ENCODE measurements at regions not wholly inside any gene's neighbourhood (a gene's known extent, or its start where the extent isn't known, plus 50 kb on each side); places are given as distances from the start of the nearest gene placed in this dataset.
A peak's percentile ranks its signal among the peaks of the same experiment; 100 is the strongest.
"Not testable (repeated sequence)": the region's sequence is repeated elsewhere in the genome, so short reads cannot be mapped to it uniquely, and the experiment has no call there.

DNA sequence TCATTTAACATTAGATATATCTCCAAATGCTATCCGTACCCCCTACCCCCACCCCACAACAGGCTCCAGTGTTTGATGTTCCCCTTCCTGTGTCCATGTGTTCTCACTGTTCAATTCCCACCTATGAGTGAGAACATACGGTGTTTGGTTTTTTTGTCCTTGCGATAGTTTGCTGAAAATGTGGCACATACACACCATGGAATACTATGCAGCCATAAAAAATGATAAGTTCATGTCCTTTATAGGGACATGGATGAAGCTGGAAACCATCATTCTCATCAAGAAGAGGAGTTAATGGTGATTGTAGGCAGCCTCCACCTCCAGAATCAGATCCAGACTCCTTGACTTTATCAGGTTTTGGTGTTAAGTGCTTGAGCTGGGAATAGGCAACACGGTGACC lies 261.1 kb downstream of the RCHY1 start:
- H3K27me3 ChIP-seq (ENCODE audit: control insufficient read depth in 2 of 2, insufficient read depth in 2 of 2, low read length in 2 of 2); DNase-seq (ENCODE audit: extremely low read depth in 1 of 4, low spot score in 3 of 4); FAIRE-seq; H3K4me1 ChIP-seq (replicated peaks in 1 of 2; ENCODE audit: control insufficient read depth in 2 of 2, insufficient read depth in 2 of 2, low read length in 2 of 2); intact Hi-C loops (cut with micrococcal nuclease); ATAC-seq; CTCF ChIA-PET (ENCODE audit: low intra/inter-chr PET ratio); H3K9me1 ChIP-seq (ENCODE audit: control insufficient read depth, insufficient read depth, low read length); H3K4me3 ChIP-seq; BruUV-seq (replicated peaks); H3K4me2 ChIP-seq (ENCODE audit: insufficient read depth, low read length); in situ Hi-C loops (cut with MboI); H4K20me1 ChIP-seq (replicated peaks; ENCODE audit: control insufficient read depth, insufficient read depth, low read length); H3K9me3 ChIP-seq (replicated peaks; ENCODE audit: control insufficient read depth, insufficient read depth, low read depth, low read length); H2AFZ ChIP-seq (ENCODE audit: low read depth, low read length); H3K9ac ChIP-seq (ENCODE audit: insufficient read depth in 1 of 2, low read depth in 2 of 2, low read length in 2 of 2); H3K36me3 ChIP-seq (ENCODE audit: control insufficient read depth, insufficient read depth, low read length); H3K79me2 ChIP-seq (ENCODE audit: control insufficient read depth, insufficient read depth, low read length); H3K27ac ChIP-seq (ENCODE audit: extremely low read depth, low read depth, low read length): not testable (repeated sequence)
- POLR2A ChIA-PET: interaction anchor here (0.5 kb wide), 1 partner anchor 127 kb away, joined by 3 read pairs; no protein-coding TSS in a partner anchor
- WGBS (ENCODE audit: insufficient coverage, low coverage, missing lambda C conversion rate): 6% methylated on average over 3 of the region's 4 CpGs
- TF ChIP-seq ZNF146 (CRISPR knock-in tag; IDR thresholded peaks at IDR 0.05; ENCODE audit: unreplicated experiment) (peak; percentile 65), RBM25 (IDR thresholded peaks at IDR 0.05; ENCODE audit: low read depth, low read length, severe bottlenecking) (peak; percentile 30)

DNA sequence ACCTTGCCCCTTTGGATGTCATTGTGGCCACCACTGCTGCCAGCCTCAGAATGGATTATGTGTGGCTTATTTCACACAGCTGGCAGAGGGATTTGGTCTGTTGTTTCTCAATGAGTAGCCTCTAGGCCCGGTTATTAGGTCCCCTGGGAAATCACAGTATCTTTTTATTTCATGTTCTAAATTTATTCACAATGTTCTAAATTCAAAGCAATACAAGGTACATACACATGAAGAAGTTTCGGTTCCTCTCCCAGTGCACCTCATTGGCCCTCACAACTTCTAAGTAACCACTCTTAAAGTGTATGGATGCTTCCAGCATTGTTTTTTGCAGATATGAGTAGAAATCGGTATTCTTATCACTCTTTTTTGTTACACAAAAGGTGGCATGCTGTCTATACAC lies 262.7 kb downstream of the RCHY1 start:
- H3K4me2 ChIP-seq (ENCODE audit: insufficient read depth, low read length): no peak overlapping the region
- H3K36me3 ChIP-seq (ENCODE audit: control insufficient read depth, insufficient read depth, low read length): no peaks in the 10 kb centered on the region
- no peaks in the 10 kb centered on the region for H3K9me1 ChIP-seq (ENCODE audit: control insufficient read depth, insufficient read depth, low read length)
- H3K79me2 ChIP-seq (ENCODE audit: control insufficient read depth, insufficient read depth, low read length): no peaks in the 10 kb centered on the region
- no peaks in the 10 kb centered on the region; the same call in 1 of the 2 replicates for H4K20me1 ChIP-seq (replicated peaks; ENCODE audit: control insufficient read depth, insufficient read depth, low read length)
- 0% methylated on average over 3 of the region's 3 CpGs for WGBS (ENCODE audit: insufficient coverage, low coverage, missing lambda C conversion rate)
- no peak for TF ChIP-seq DACH1 (IDR thresholded peaks at IDR 0.05; ENCODE audit: partially characterized antibody)
- no peak for TF ChIP-seq GABPA (tag; conservative IDR thresholded peaks at IDR 0.05; ENCODE audit: low read depth)
- TF ChIP-seq KAT8 (IDR thresholded peaks at IDR 0.05; ENCODE audit: low read depth): no peak
- no peak for TF ChIP-seq TEAD1 (CRISPR knock-in tag; IDR thresholded peaks at IDR 0.05)
- no peak for TF ChIP-seq NFE2L1 (tag; IDR thresholded peaks at IDR 0.05; ENCODE audit: borderline replicate concordance, low read depth)
- in situ Hi-C loops (cut with MboI) (no loop called here), intact Hi-C loops (cut with micrococcal nuclease) (no loop called here)
- ChIA-PET CTCF (ENCODE audit: low intra/inter-chr PET ratio) (no interaction called here), POLR2A (no interaction called here)
- H3K4me3 ChIP-seq: no peak overlapping the region
- FAIRE-seq (no peak), ATAC-seq (no peak), DNase-seq (ENCODE audit: extremely low read depth in 1 of 4, low spot score in 3 of 4) (no peak)
- H3K9ac ChIP-seq (ENCODE audit: insufficient read depth in 1 of 2, low read depth in 2 of 2, low read length in 2 of 2): no peak overlapping the region
- H3K27ac ChIP-seq (ENCODE audit: extremely low read depth, low read depth, low read length): no peak overlapping the region
- BruUV-seq (replicated peaks): no TSS peak
- H3K4me1 ChIP-seq (replicated peaks in 1 of 2; ENCODE audit: control insufficient read depth in 2 of 2, insufficient read depth in 2 of 2, low read length in 2 of 2): no peaks in the 10 kb centered on the region
- H3K9me3 ChIP-seq (replicated peaks; ENCODE audit: control insufficient read depth, insufficient read depth, low read depth, low read length): no peaks in the 10 kb centered on the region
- H3K27me3 ChIP-seq (ENCODE audit: control insufficient read depth in 2 of 2, insufficient read depth in 2 of 2, low read length in 2 of 2): no peaks in the 10 kb centered on the region
- H2AFZ ChIP-seq (ENCODE audit: low read depth, low read length): no peak overlapping the region
